Ovary (tissue), 3 donors: ENCODE measurements at regions not wholly inside any gene's neighbourhood (a gene's known extent, or its start where the extent isn't known, plus 50 kb on each side); places are given as distances from the start of the nearest gene placed in this dataset.

ENCODE experiments used
- EP300 ChIP-seq: sonication (generic); formaldehyde crosslinking; IDR thresholded peaks from one replicate; pipeline ENCODE4 v1.6.1; 2017; ENCODE audit warnings: antibody characterized with exemption
- POLR2A ChIP-seq: fragments of 450-650 bp; IDR thresholded peaks from one replicate; pipeline ENCODE4 v1.6.1; 2017; ENCODE audit warnings: antibody characterized with exemption, mild to moderate bottlenecking, moderate library complexity
- TF ChIP-seq, protein P1 (sequence below), 3 donors: fragments of 450-650 bp in 2 of 3; fragments of 200-600 bp in 1 of 3; IDR thresholded peaks; one replicate each; pipeline versions ENCODE4 v1.5.1 to v1.8.0; 2016 to 2022; ENCODE audit warnings: antibody characterized with exemption in 3 of 3, mild to moderate bottlenecking in 1 of 3
- donor health status: DM: no; HTN: no; CAD: no.

DNA sequence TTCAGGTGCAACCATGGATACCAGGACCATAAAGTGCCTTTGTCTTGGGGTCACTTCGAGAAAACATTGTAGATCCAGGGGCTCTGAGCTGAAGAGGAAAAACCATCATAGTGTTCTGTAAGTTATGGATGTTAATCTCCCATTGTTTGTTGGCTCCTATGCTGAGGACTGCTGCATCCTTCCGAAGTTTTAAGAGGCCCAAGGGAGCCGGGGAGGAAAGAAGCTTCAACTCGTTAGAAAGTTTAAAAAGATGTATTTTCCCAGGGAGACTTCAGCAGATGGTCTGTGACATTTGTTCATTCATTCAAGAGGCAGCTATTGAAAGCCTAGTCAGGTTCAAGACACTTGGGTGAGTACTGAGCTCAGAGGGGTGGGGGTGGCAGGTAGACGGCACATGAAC lies 378.8 kb upstream of the TBX3 start:
- no peak for TF ChIP-seq POLR2A
- TF ChIP-seq, protein P1, sequence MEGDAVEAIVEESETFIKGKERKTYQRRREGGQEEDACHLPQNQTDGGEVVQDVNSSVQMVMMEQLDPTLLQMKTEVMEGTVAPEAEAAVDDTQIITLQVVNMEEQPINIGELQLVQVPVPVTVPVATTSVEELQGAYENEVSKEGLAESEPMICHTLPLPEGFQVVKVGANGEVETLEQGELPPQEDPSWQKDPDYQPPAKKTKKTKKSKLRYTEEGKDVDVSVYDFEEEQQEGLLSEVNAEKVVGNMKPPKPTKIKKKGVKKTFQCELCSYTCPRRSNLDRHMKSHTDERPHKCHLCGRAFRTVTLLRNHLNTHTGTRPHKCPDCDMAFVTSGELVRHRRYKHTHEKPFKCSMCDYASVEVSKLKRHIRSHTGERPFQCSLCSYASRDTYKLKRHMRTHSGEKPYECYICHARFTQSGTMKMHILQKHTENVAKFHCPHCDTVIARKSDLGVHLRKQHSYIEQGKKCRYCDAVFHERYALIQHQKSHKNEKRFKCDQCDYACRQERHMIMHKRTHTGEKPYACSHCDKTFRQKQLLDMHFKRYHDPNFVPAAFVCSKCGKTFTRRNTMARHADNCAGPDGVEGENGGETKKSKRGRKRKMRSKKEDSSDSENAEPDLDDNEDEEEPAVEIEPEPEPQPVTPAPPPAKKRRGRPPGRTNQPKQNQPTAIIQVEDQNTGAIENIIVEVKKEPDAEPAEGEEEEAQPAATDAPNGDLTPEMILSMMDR (IDR thresholded peaks at IDR 0.05) = no peak
- no peak for TF ChIP-seq EP300
